Non-pigmented ciliary epithelial cell (primary cell): ENCODE measurements at regions not wholly inside any gene's neighbourhood (a gene's known extent, or its start where the extent isn't known, plus 50 kb on each side); places are given as distances from the start of the nearest gene placed in this dataset.

ENCODE experiments used
- DNase-seq: peaks from one replicate; pipeline ENCODE4 v3.0.0-alpha.2; 2010; ENCODE audit warnings: low read depth

- DNase-seq: no peak
Measured at GRCh38 chr3:30221619-30222018, 384.8 kb upstream of the TGFBR2 start.

- no peak for DNase-seq
Measured at GRCh38 chr3:30222441-30222840, 384.0 kb upstream of the TGFBR2 start.

- DNase-seq: no peak
Measured at GRCh38 chr3:30225021-30225420, 381.4 kb upstream of the TGFBR2 start.

GRCh38 chr3:30226601-30227151 lies 379.7 kb upstream of the TGFBR2 start:
- no peak for DNase-seq

DNA sequence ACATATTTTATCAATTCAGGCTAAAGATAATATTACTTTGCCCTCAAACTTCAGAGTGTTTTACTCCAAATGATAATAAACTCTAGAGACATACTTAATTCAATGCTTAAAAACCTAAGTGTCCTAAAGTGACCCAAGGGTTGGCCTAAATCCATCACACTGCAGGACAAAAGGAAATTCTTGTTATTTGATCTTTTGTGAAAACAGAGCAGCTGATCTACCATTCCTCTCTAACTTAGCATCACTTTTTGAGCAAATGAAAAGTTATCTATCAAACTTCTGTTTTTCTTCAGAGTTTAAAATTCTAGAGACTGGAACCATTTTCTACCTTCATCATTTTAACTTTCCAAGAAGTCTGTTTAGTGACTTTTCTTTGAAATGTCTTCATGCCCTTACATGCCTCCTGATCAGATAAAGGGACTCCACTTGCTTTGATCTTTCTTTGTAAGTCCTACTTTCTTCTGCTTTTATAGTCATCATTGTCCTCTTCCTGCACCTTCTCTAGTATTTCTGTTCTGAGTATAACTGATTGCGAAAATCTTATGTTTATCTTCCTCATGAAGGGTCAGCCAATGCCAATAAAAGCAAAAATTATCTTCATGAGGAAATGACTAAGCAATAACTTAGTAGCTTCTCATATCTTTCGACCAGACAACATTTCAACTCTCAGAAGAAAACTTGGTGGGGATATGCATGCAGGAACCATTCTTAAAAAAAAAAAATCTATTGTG lies 378.7 kb upstream of the TGFBR2 start:
- DNase-seq: peak; percentile 94

DNA sequence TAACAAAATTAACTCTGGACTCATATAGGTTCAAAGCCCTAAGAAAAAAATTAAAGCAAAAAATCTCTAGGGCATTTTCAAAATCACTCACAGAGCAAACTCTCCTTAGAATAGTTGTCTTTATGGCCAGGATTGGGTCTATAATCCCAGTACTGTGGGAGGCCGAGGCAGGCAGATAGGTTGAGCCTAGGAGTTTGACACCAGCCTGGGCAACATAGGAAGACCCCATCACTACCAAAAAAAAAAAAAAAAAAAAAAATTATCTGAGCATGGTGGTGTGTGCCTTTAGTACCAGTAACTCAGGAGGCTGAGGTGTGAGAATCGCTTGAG lies 378.1 kb upstream of the TGFBR2 start:
- no peak for DNase-seq

DNA sequence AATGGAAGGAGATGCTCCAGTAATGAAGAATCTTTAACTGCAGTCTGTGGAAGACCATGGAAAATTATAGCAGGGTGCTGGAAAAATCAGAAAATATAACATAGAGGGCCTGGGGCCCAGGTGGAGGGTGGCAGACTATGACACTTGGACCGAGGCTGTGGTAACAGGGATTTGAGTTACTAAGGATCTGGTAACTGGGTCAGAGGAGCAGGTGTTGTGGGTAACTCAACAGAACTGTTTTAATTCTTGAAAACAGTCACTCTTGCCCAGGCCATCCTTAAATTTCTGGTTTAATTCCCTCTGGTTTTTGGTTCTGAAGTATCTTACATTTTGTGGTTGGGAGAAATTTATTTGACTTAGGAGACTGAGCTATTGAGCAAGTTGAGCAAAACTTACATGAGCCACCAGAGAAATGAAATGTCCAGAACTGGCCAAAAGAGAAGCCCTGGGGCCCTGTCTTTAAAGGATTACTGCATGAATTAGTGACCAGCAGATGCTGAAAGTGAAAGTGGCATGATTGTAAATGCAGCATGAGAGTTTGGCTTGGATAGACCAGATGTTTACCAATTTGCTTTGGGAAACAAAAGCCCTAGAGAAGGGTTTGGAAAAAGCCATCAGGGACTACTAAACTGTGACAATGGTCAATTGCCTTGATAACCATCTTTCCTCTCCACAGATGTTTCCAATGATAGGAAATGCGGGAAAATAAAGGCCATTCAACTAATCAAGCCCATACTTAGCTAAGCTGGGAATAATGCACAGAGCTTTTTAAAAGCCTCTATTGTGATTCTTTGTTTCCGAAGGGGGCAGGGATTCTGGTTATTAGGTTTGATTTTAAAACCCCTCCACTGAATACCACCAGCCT lies 374.9 kb upstream of the TGFBR2 start:
- no peak for DNase-seq

GRCh38 chr3:30232142-30232541 lies 374.3 kb upstream of the TGFBR2 start:
- peak; percentile 75 for DNase-seq

- no peak for DNase-seq
Measured at GRCh38 chr3:30233913-30234646, 372.3 kb upstream of the TGFBR2 start.

DNA sequence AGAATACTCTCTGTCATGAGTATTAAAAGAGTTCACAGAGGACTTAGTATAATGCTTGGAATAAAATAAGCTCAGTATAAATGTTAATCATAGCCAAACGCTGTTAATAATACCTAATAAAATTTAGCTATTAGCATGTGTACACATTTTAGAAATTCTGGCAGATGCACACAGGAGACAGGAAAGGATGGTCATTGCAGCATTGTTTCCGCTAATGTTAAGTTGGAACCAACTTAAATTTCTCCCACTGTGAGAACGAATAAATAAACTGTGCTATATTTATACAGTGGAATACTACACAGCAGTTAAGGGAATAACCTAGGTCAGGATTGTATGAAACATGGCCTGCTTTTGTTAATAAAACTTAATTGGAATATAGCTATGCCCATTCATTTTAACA lies 370.4 kb upstream of the TGFBR2 start:
- no peak for DNase-seq

DNA sequence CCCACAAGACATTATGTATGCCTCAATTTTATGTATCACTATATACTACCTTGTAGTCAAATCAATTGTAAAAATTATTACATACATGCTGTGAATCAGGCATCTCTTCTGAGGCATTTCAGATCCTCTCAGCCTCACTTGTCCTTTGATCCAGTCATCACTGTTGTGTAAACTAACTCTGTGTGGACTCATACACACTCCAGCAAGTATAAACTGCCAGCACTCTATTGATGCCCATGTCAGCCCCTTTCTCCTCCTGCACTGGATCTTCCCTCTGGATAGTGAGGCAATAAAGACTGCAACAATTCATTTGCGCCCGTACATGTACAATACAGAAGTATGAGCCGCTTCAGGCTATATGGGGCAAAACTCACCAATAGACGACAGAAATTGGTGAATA lies 364.7 kb upstream of the TGFBR2 start:
- DNase-seq: no peak

DNA sequence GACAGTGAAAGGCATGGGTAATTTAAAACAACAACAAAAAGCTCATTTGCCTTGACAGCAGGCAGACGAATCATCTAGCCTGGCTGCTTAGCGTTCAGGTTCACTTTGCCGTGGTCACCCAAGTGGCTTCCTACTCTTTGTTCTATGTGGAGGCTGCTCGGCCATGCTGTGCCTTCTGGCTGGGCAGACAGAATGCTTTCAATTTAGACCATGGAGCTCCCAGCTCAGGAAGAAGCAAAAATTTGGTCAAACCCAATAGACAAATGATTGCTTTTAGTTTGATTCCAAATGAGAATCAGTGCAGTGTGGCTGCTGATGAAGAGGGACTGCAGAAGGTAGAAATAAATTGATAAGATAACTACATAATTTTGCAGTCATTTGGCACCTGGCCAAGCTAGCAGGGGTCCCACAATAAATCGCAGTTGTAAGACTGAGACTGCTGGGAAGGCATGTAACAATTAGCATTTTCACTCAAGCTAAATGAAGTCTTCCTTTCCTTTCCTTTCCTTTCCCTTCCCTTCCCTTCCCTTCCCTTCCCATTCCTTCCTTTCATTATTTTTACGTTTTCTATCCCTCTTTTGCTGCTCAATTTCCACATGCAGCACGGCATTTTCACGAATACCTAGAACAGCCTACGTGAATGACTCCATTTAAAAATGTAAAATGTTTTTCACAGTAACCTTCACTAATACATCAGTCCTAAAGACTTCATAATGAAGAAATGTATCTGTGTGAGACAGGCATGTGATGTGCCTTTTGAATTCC lies 360.4 kb upstream of the TGFBR2 start:
- DNase-seq: no peak

- no peak for DNase-seq
Measured at GRCh38 chr3:30248423-30248822, 358.0 kb upstream of the TGFBR2 start.

- no peak for DNase-seq
Measured at GRCh38 chr3:30252474-30252873, 353.9 kb upstream of the TGFBR2 start.

DNA sequence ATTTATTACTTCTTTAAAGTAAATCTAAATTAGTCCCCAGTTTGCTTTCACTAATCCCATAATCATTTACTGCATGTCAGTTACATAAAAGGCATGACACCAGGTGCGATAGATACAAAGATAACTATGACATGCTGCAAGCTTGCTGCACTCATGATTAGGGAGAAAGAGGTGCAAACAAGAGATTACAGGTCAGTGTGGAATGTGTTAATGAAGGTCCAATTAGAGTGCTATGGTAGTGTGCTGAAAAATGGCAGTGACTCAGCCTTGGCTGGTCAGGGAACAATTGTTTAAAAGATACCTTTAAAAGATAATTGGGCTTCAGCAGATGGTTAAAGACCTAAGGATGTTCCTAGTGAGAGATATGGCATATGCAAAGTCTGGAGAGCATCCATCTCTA lies 352.6 kb upstream of the TGFBR2 start:
- no peak for DNase-seq

DNA sequence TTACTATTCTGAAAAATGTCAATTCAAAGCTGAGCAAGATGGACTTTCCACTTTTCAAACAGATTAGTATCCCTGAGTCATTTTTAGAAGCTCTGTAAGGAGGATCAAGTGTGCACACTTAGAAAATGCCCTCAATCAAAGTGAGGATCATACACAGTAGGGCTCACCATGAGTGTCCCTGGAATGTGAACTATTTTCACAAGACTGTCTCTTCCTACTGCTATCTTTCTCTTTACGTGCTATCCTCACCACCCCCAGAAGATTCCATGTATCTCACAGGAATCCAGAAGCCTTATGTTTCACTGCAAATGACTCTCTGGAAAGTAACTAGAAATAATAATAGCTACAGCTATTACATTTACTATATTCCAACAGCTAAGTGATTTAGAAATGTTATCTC lies 349.9 kb upstream of the TGFBR2 start:
- DNase-seq: peak; percentile 42

- DNase-seq: no peak
Measured at GRCh38 chr3:30258426-30259392, 347.7 kb upstream of the TGFBR2 start.

DNA sequence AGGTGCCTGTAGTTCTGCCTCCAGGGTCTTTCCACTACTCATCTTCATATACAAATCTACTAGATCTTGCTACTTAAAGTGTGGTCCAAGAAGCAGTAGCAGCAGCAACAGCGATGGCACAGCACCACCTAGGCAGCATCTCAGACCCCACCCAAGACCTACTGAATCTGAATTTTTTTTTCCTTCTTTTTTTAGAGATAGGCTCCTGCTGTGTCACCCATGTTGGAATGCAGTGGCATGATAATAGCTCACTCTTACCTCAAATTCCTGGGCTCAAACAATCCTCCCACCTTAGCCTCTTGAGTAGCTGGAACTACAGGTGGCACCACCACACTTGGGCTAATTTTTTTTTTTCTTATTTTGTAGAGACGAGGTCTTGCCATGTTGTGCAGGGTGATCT lies 346.7 kb upstream of the TGFBR2 start:
- no peak for DNase-seq

DNA sequence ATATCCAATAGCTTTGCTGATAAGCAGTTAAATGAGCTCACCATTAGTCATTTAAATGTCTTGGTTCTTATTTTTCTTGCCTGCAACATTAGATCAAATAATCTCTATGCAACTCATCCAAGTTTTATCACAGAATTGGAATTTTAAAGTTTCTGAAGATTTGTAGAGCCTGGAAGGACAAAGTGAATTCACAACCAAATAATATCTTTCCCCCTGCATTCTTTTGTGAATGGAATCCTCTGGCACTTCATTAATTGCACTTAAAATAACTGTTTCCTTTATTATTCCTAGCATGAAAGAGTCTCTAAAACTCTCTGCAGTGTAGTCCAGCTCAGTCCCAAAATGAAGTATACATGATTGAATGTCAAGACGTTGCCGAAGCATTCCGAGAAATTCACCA lies 345.6 kb upstream of the TGFBR2 start:
- DNase-seq: no peak

- DNase-seq: no peak
Measured at GRCh38 chr3:30263238-30263924, 343.0 kb upstream of the TGFBR2 start.
